ENCODE measurements at regions not wholly inside any gene's neighbourhood (a gene's known extent, or its start where the extent isn't known, plus 50 kb on each side); places are given as distances from the start of the nearest gene placed in this dataset.

DNA sequence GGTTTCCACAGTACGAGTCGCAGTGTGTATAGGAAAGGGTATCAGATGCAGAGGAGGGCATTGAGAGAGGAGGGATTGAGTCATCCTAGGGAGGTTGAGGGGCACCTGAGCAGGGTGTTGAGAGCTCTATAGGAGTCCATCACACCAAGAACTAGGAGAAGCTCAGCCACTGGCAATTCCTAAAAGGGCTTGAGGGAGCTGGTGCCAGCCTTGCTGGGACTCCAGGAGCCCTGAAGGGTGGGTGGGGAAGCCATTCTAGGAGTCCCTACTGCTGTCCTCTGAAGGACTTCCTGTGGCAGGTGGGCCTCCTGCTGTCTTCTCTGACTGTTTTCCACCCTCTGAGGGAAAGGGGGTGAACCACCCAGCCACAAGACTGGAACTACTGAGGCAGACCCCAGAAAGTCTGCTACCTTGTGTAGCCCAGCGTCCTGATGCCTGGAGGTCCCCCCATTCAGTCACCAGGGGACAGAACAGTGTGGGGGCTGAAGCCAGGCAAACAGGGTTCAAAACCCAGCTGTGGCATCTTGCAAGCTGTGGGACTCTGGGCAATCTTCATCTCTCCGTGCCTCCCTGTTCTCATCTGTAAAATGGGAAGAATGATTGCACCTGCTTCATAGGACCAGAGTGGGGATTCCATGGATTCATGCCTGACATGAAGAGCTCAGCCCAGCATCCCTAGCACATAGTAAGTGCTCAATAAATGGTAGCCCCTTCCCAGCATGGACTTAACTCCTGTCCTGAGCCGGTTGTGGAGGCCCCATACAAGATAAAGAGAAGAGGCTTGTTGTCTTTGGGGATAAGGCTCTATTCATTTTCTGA, 149.5 kb downstream of the C9orf50 start:
- H3K4me3 ChIP-seq (replicated peaks; ENCODE audit: low read depth, low read length) = no peak overlapping the region
- DNase-seq (ENCODE audit: extremely low read depth, low read depth) = no peak
- TF ChIP-seq, protein P1, sequence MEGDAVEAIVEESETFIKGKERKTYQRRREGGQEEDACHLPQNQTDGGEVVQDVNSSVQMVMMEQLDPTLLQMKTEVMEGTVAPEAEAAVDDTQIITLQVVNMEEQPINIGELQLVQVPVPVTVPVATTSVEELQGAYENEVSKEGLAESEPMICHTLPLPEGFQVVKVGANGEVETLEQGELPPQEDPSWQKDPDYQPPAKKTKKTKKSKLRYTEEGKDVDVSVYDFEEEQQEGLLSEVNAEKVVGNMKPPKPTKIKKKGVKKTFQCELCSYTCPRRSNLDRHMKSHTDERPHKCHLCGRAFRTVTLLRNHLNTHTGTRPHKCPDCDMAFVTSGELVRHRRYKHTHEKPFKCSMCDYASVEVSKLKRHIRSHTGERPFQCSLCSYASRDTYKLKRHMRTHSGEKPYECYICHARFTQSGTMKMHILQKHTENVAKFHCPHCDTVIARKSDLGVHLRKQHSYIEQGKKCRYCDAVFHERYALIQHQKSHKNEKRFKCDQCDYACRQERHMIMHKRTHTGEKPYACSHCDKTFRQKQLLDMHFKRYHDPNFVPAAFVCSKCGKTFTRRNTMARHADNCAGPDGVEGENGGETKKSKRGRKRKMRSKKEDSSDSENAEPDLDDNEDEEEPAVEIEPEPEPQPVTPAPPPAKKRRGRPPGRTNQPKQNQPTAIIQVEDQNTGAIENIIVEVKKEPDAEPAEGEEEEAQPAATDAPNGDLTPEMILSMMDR (IDR thresholded peaks at IDR 0.05; ENCODE audit: low read depth, low read length, missing control alignments) = no peak

DNA sequence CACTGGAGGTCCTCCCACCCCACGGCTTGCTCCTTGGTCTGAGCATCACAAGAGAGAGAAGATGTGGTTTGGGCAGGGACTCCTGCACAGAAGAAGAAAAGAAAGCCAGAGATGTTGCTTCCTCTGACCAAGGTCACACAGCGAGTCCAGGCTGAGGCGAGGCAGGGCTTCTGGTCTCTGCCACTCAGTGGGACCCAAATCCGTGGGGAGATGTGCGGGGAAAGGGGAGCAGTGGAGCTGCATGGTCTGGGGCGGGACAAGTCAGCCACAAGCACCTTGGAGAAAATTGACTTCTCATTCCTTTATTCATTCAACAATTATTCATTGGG, 150.9 kb downstream of the C9orf50 start:
- TF ChIP-seq, protein P1 (IDR thresholded peaks at IDR 0.05; ENCODE audit: low read depth, low read length, missing control alignments) = no peak
- no peak overlapping the region for H3K4me3 ChIP-seq (replicated peaks; ENCODE audit: low read depth, low read length)
- DNase-seq (ENCODE audit: extremely low read depth, low read depth) = no peak

DNA sequence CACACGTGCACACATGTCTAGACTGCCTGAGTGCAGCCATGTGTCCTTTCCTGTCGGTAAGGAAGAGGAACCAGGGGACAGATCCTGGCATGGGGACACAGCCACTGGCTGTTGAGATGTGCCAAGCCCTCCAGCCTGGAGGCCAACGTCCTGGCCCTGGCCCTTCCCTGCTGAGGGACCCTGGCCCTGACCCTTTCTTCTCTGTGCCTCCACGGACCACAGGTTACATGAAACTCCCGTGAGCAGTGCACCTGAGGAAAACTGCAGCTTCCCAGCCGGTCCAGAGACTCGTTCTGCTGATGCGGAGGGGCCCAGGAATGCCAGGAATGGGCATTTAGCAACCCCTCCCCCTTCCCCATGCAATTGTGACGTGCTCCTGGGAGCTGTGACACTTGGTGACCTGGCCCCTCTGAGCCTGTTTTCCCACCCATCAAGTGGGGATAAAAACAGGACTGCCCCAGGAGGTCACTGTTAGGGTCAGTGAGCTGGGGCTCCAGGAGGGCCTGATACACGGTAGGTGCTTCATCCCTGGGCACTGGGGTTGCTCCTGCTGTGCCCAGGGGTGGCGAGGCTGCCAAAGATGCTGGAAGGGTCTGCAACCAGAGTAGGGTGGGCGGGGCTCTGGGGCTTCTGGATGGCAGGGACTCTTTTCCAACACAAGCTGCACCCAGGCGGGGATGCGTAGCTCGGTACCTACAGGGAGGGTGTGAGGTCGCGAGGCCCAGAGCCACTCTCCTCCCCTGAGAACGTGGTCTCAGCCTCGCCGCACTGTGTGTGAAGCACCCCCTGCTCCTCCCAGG, 151.5 kb downstream of the C9orf50 start:
- DNase-seq (ENCODE audit: extremely low read depth, low read depth) = no peak
- TF ChIP-seq, protein P1 (IDR thresholded peaks at IDR 0.05; ENCODE audit: low read depth, low read length, missing control alignments) = no peak
- H3K4me3 ChIP-seq (replicated peaks; ENCODE audit: low read depth, low read length) = no peak overlapping the region

DNA sequence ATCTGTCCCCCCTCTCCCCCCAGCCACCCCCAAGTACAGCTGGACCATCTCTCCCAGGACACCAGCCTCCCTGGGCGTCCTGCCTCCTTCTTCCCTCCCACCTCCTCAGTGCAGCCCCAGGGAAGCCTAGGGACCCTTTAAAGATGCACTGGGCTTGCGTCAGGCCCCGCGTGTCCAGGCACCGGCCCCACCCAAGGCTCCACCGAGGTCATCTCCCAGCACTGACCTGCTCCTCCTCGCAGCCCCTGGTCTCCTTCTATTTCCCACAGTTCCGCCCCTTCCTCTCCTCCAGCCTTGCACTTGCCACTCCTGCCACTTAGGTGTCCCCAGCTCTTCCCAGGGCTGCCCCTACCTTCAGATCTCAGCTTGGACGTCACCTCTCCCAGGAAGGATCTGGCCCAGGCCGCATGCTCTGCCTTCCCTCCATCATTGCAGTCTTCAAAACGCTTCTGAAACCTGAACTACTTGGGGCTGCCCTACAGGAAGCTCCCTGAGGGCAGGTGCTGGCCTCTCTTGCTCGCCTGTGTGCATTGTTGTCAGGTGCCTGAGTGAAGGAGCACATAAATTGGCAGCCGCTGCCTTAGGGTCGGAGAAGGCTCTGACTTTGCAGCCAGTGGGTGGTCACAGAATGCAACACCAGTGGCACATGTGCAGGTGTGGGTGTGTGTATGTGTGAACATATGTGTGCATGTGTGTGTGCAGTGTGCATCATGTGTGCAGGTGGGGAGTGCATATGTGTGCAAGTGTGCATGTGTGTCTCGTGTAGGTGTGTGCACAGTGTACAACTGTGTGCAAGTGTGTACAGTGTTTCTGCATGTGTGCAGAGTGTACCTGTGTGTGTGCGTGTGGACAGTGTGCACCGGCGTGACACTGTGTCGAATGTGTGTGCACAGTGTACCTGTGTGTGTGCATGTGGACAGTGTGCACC, 152.9 kb downstream of the C9orf50 start:
- no peak for DNase-seq (ENCODE audit: extremely low read depth, low read depth)
- TF ChIP-seq, protein P1 (IDR thresholded peaks at IDR 0.05; ENCODE audit: low read depth, low read length, missing control alignments) = no peak
- H3K4me3 ChIP-seq (replicated peaks; ENCODE audit: low read depth, low read length) = no peak overlapping the region

DNA sequence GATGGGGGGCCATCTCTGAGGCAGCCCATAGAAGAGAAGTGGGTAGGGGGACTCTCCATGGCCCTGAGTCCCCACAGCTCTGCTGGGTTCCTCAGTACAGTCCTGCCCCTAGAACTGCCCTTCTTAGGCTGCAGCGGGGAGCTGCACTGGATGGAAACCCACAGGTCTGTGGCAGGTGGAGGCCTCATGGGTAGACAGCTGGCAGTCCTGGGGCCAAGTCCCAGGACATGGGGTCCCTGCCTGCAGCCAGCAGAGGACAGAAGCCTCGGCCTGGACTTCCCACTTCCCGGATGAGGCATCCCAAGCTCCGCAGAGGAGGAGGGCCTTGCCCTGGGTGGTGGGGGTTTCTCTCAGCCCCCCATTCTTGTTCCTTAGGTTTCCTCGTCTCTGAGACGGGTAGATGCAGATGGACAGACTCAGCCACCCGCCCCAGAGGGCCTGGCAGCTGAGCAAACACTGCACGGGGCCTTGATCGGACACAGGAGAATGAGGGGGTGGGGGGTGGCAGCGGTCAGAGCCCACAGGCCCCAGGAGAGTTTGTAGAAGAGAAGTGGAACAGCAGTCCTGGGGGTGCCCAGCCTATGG, 153.8 kb downstream of the C9orf50 start:
- no peak for DNase-seq (ENCODE audit: extremely low read depth, low read depth)
- TF ChIP-seq, protein P1 (IDR thresholded peaks at IDR 0.05; ENCODE audit: low read depth, low read length, missing control alignments) = no peak
- no peak overlapping the region for H3K4me3 ChIP-seq (replicated peaks; ENCODE audit: low read depth, low read length)

Measured in HFF-Myc (cell line).